Trophoblast cell (in vitro differentiated cells and primary cell): ENCODE measurements at regions not wholly inside any gene's neighbourhood (a gene's known extent, or its start where the extent isn't known, plus 50 kb on each side); places are given as distances from the start of the nearest gene placed in this dataset.
A peak's percentile ranks its signal among the peaks of the same experiment; 100 is the strongest.

Experiments
- DNase-seq, 2 donors: peaks; one replicate each; pipeline ENCODE4 v3.0.0-alpha.2; 2016
- H2AFZ ChIP-seq: 2 replicates; pipeline ENCODE4 v1.6.1; 2013; ENCODE audit warnings: low read length, moderate library complexity, mild to moderate bottlenecking; ENCODE audit not compliant: insufficient read depth, poor library complexity
- H2AK5ac ChIP-seq: 2 replicates; pipeline ENCODE4 v1.6.1; 2013; ENCODE audit warnings: mild to moderate bottlenecking, low read length
- H2BK120ac ChIP-seq: 2 replicates; pipeline ENCODE4 v1.6.1; 2013; ENCODE audit warnings: low read length, mild to moderate bottlenecking, moderate library complexity; ENCODE audit not compliant: insufficient read depth, poor library complexity
- H2BK12ac ChIP-seq: 2 replicates; pipeline ENCODE4 v1.6.1; 2013; ENCODE audit warnings: mild to moderate bottlenecking, low read length, moderate library complexity
- H2BK5ac ChIP-seq: 2 replicates; pipeline ENCODE4 v1.6.1; 2013; ENCODE audit warnings: low read length, low read depth, moderate library complexity, mild to moderate bottlenecking; ENCODE audit not compliant: poor library complexity
- H3K14ac ChIP-seq: 2 replicates; pipeline ENCODE4 v1.6.1; 2013; ENCODE audit warnings: mild to moderate bottlenecking, low read length
- H3K18ac ChIP-seq: 2 replicates; pipeline ENCODE4 v1.6.1; 2013; ENCODE audit warnings: mild to moderate bottlenecking, low read length
- H3K23ac ChIP-seq: 2 replicates; pipeline ENCODE4 v1.6.1; 2013; ENCODE audit warnings: low read length
- H3K27ac ChIP-seq: 2 replicates; pipeline ENCODE4 v1.5.1; 2013; ENCODE audit warnings: low read depth, mild to moderate bottlenecking, inconsistent platforms, low read length, moderate library complexity
- H3K27me3 ChIP-seq: 2 replicates; pipeline ENCODE4 v1.6.1; 2013; ENCODE audit warnings: inconsistent platforms, mild to moderate bottlenecking, low read length, moderate library complexity; ENCODE audit not compliant: insufficient read depth
- H3K36me3 ChIP-seq, 2 experiments: 1 replicate in 1 of 2; 2 replicates in 1 of 2; pipeline ENCODE4 v1.6.1; 2013; ENCODE audit warnings: low read length in 2 of 2, mild to moderate bottlenecking in 2 of 2, moderate library complexity in 1 of 2; ENCODE audit not compliant: insufficient read depth in 2 of 2, control insufficient read depth in 1 of 2
- H3K4ac ChIP-seq: 2 replicates; pipeline ENCODE4 v1.6.1; 2013; ENCODE audit warnings: low read depth, mild to moderate bottlenecking, low read length, moderate library complexity
- H3K4me1 ChIP-seq, 2 experiments: 1 replicate in 1 of 2; 2 replicates in 1 of 2; pipeline ENCODE4 v1.6.1; 2013; ENCODE audit warnings: low read length in 2 of 2, mild to moderate bottlenecking in 2 of 2, moderate library complexity in 1 of 2; ENCODE audit not compliant: insufficient read depth in 2 of 2, control insufficient read depth in 1 of 2
- H3K4me2 ChIP-seq: 2 replicates; pipeline ENCODE4 v1.6.1; 2013; ENCODE audit warnings: inconsistent platforms, mild to moderate bottlenecking, low read length, moderate library complexity
- H3K4me3 ChIP-seq: 2 replicates; pipeline ENCODE4 v1.5.1; 2013; ENCODE audit warnings: mild to moderate bottlenecking, low read depth, low read length, inconsistent platforms
- H3K79me1 ChIP-seq: one replicate; pipeline ENCODE4 v1.6.1; 2013; ENCODE audit warnings: low read length
- H3K79me2 ChIP-seq: 2 replicates; pipeline ENCODE4 v1.6.1; 2013; ENCODE audit warnings: low read length, mild to moderate bottlenecking; ENCODE audit not compliant: control insufficient read depth, insufficient read depth, poor library complexity
- H3K9ac ChIP-seq: 2 replicates; pipeline ENCODE4 v1.6.1; 2013; ENCODE audit warnings: mild to moderate bottlenecking, low read length
- H3K9me3 ChIP-seq: 2 replicates; pipeline ENCODE4 v1.6.1; 2013; ENCODE audit warnings: low read depth, mild to moderate bottlenecking, control low read depth, inconsistent platforms, low read length; ENCODE audit not compliant: insufficient read depth
- H4K12ac ChIP-seq: 2 replicates; pipeline ENCODE4 v1.6.1; 2013; ENCODE audit warnings: low read depth, mild to moderate bottlenecking, low read length, moderate library complexity
- H4K8ac ChIP-seq: 2 replicates; pipeline ENCODE4 v1.6.1; 2013; ENCODE audit warnings: low read depth, mild to moderate bottlenecking, low read length, moderate library complexity
- H4K91ac ChIP-seq: one replicate; pipeline ENCODE4 v1.6.1; 2013; ENCODE audit warnings: low read depth, mild to moderate bottlenecking, low read length, moderate library complexity
- WGBS: extraction: QIAGEN DNeasy Blood & Tissue Kit; methylation state at CpG from one replicate; pipeline ENCODE4 v1.1.7; 2013; ENCODE audit warnings: missing lambda C conversion rate; ENCODE audit not compliant: insufficient read length, insufficient coverage; ENCODE audit errors: extremely low coverage; 5-methylcytosine and 5-hydroxymethylcytosine counted together

GRCh38 chr10:4651404-4652037 lies 174.5 kb upstream of the AKR1E2 start:
- Histone ChIP-seq H3K4me1 (peaks cover 2 to 6% of the 10 kb centered on the region in 2 experiments), H2AK5ac (no peak overlapping the region), H3K36me3 (no peaks in the 10 kb centered on the region), H2BK120ac (peak overlapping the region; percentile 55), H3K79me2 (no peaks in the 10 kb centered on the region), H3K9ac (no peak overlapping the region), H2BK12ac (peak overlapping the region; percentile 92), H4K12ac (no peak overlapping the region), H3K4ac (peak overlapping the region; percentile 84), H3K14ac (peak overlapping the region; percentile 72), H3K9me3 (no peaks in the 10 kb centered on the region), H2BK5ac (peak overlapping the region; percentile 70), H3K27me3 (no peaks in the 10 kb centered on the region), H3K18ac (no peak overlapping the region), H4K8ac (no peak overlapping the region), H3K23ac (no peak overlapping the region), H3K27ac (no peak overlapping the region), H2AFZ (no peak overlapping the region), H4K91ac (peak overlapping the region; percentile 82), H3K4me3 (no peak overlapping the region), H3K4me2 (no peak overlapping the region), H3K79me1 (peaks cover 10% of the 10 kb centered on the region)
- DNase-seq, result no peak
- WGBS, result no CpG with 5 or more reads among the region's 5 CpGs

GRCh38 chr10:4650582-4650981 lies 175.4 kb upstream of the AKR1E2 start:
- Histone ChIP-seq H3K79me1 (peaks cover 10% of the 10 kb centered on the region), H3K4ac (no peak overlapping the region), H3K36me3 (no peaks in the 10 kb centered on the region), H2AFZ (no peak overlapping the region), H3K27me3 (no peaks in the 10 kb centered on the region), H4K12ac (no peak overlapping the region), H3K4me3 (no peak overlapping the region), H3K18ac (no peak overlapping the region), H4K8ac (no peak overlapping the region), H2AK5ac (no peak overlapping the region), H3K14ac (no peak overlapping the region), H3K27ac (no peak overlapping the region), H2BK120ac (no peak overlapping the region), H3K4me1 (peaks cover 2 to 6% of the 10 kb centered on the region in 2 experiments), H2BK5ac (no peak overlapping the region), H3K79me2 (no peaks in the 10 kb centered on the region), H4K91ac (peak overlapping the region; percentile 42), H3K9me3 (no peaks in the 10 kb centered on the region), H3K4me2 (no peak overlapping the region), H3K23ac (no peak overlapping the region), H2BK12ac (peak overlapping the region; percentile 30), H3K9ac (no peak overlapping the region)
- no peak for DNase-seq
- WGBS, result no CpG with 5 or more reads among the region's 6 CpGs

GRCh38 chr10:4649886-4650508 lies 176.0 kb upstream of the AKR1E2 start:
- no peak overlapping the region for H3K18ac ChIP-seq
- no peak overlapping the region for H2AFZ ChIP-seq
- no peak overlapping the region for H2BK5ac ChIP-seq
- no peaks in the 10 kb centered on the region for H3K36me3 ChIP-seq
- H3K4me1 ChIP-seq, result peaks cover 2 to 6% of the 10 kb centered on the region in 2 experiments
- H4K91ac ChIP-seq, result peak overlapping the region; percentile 42
- H3K79me2 ChIP-seq, result no peaks in the 10 kb centered on the region
- no peak overlapping the region for H3K4me3 ChIP-seq
- no peak overlapping the region for H2BK120ac ChIP-seq
- H3K23ac ChIP-seq, result no peak overlapping the region
- no peaks in the 10 kb centered on the region for H3K9me3 ChIP-seq
- no peak for DNase-seq
- H3K27me3 ChIP-seq, result no peaks in the 10 kb centered on the region
- WGBS, result no CpG with 5 or more reads among the region's 3 CpGs
- no peak overlapping the region for H3K4ac ChIP-seq
- H3K4me2 ChIP-seq, result no peak overlapping the region
- no peak overlapping the region for H3K9ac ChIP-seq
- no peak overlapping the region for H4K12ac ChIP-seq
- no peak overlapping the region for H4K8ac ChIP-seq
- peak overlapping the region; percentile 63 for H2BK12ac ChIP-seq
- H3K79me1 ChIP-seq, result peaks cover 7% of the 10 kb centered on the region
- H3K14ac ChIP-seq, result no peak overlapping the region
- no peak overlapping the region for H3K27ac ChIP-seq
- H2AK5ac ChIP-seq, result no peak overlapping the region

DNA sequence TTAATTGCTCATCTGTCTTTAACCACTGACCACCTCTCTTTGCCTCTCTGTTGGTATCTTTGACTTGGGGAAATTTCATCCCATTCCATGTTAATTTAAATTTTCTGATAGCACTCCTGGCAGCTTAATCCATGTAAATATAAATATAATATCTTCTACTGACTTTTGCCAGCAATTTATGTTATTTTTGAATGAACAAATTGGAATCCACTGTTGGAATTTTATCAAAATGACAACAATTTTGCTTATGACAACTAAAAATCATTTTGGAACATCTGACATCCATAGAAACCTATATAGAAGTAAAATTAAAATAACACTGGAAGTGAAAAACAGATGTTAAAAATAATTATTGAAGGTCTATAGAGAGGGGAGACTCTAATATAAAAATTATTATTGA lies 176.5 kb upstream of the AKR1E2 start:
- Histone ChIP-seq H3K79me2 (no peaks in the 10 kb centered on the region), H2BK12ac (no peak overlapping the region), H3K4me1 (peaks cover 2 to 6% of the 10 kb centered on the region in 2 experiments), H3K4ac (no peak overlapping the region), H3K36me3 (no peaks in the 10 kb centered on the region), H3K9ac (no peak overlapping the region), H3K79me1 (peaks cover 7% of the 10 kb centered on the region), H3K4me3 (no peak overlapping the region), H2BK5ac (no peak overlapping the region), H2AFZ (no peak overlapping the region), H4K8ac (no peak overlapping the region), H3K14ac (no peak overlapping the region), H3K27ac (no peak overlapping the region), H3K4me2 (no peak overlapping the region), H3K23ac (no peak overlapping the region), H3K9me3 (no peaks in the 10 kb centered on the region), H4K12ac (no peak overlapping the region), H2AK5ac (no peak overlapping the region), H4K91ac (no peak overlapping the region), H3K18ac (no peak overlapping the region), H2BK120ac (no peak overlapping the region), H3K27me3 (no peaks in the 10 kb centered on the region)
- DNase-seq, result no peak
